GM23338 (cell line): ENCODE measurements at regions not wholly inside any gene's neighbourhood (a gene's known extent, or its start where the extent isn't known, plus 50 kb on each side); places are given as distances from the start of the nearest gene placed in this dataset. TPM values are rescaled to one million over a fixed set of nuclear protein-coding genes. Genes with fewer than 3 reads are reported as not detected.

ENCODE experiments used
- ZNF331 ChIP-seq: fragments of 250-450 bp; sonication (Bioruptor Pico); IDR thresholded peaks from 2 replicates; pipeline ENCODE4 v1.5.0; 2020; ENCODE audit warnings: low read depth, mild to moderate bottlenecking, moderate library complexity
- small RNA-seq: library from RNA; depleted of rRNA; stranded (forward); fragments of <200 nt; gene quantifications from one replicate; pipeline ENCODE3, GENCODE V24; 2014; ENCODE audit warnings: low replicate concordance
- TF ChIP-seq, protein P1 (sequence below), 2 experiments: fragments of 200-600 bp in 1 of 2; sonication (generic) in 1 of 2; conservative IDR thresholded peaks; 2 replicates each; pipeline versions ENCODE4 v1.5.1 to v1.6.1; 2016 to 2017; ENCODE audit warnings: antibody characterized with exemption in 2 of 2, low read depth in 2 of 2, mild to moderate bottlenecking in 2 of 2, moderate library complexity in 1 of 2
- TF ChIP-seq, protein P2 (sequence below): IDR thresholded peaks from one replicate; pipeline ENCODE4 v1.6.1; 2018; ENCODE audit warnings: antibody characterized with exemption; ENCODE audit not compliant: unreplicated experiment

DNA sequence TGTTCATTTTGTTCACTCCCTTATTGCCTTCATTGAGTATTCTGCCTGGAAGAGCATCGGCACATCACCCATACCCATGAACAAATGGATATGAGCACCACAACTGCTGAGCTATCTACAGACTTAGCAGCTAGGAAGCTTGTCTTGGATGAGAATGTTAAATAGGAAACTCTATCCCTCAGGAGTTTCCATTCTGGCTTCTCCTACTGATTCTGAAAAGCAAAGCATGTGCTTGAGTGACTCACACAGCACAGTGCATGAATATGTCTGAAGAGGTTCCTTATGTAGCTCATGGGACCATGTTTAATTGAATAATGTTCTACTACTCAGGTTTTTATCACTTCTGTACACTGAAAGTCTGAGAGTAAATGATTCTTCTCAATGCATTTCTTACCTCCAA, 57.3 kb upstream of the MXRA5 start (continued):
- TF ChIP-seq ZNF331 = no peak
- TF ChIP-seq, protein P1, sequence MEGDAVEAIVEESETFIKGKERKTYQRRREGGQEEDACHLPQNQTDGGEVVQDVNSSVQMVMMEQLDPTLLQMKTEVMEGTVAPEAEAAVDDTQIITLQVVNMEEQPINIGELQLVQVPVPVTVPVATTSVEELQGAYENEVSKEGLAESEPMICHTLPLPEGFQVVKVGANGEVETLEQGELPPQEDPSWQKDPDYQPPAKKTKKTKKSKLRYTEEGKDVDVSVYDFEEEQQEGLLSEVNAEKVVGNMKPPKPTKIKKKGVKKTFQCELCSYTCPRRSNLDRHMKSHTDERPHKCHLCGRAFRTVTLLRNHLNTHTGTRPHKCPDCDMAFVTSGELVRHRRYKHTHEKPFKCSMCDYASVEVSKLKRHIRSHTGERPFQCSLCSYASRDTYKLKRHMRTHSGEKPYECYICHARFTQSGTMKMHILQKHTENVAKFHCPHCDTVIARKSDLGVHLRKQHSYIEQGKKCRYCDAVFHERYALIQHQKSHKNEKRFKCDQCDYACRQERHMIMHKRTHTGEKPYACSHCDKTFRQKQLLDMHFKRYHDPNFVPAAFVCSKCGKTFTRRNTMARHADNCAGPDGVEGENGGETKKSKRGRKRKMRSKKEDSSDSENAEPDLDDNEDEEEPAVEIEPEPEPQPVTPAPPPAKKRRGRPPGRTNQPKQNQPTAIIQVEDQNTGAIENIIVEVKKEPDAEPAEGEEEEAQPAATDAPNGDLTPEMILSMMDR (conservative IDR thresholded peaks at IDR 0.05; ENCODE audit: low read depth in 2 of 2) = no peak
- TF ChIP-seq, protein P2, sequence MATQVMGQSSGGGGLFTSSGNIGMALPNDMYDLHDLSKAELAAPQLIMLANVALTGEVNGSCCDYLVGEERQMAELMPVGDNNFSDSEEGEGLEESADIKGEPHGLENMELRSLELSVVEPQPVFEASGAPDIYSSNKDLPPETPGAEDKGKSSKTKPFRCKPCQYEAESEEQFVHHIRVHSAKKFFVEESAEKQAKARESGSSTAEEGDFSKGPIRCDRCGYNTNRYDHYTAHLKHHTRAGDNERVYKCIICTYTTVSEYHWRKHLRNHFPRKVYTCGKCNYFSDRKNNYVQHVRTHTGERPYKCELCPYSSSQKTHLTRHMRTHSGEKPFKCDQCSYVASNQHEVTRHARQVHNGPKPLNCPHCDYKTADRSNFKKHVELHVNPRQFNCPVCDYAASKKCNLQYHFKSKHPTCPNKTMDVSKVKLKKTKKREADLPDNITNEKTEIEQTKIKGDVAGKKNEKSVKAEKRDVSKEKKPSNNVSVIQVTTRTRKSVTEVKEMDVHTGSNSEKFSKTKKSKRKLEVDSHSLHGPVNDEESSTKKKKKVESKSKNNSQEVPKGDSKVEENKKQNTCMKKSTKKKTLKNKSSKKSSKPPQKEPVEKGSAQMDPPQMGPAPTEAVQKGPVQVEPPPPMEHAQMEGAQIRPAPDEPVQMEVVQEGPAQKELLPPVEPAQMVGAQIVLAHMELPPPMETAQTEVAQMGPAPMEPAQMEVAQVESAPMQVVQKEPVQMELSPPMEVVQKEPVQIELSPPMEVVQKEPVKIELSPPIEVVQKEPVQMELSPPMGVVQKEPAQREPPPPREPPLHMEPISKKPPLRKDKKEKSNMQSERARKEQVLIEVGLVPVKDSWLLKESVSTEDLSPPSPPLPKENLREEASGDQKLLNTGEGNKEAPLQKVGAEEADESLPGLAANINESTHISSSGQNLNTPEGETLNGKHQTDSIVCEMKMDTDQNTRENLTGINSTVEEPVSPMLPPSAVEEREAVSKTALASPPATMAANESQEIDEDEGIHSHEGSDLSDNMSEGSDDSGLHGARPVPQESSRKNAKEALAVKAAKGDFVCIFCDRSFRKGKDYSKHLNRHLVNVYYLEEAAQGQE = no peak

Small RNA genes in the stretch of these regions (small RNA-seq; reads per million reads assigned to genes)
- gene SNORA48B = not detected
